IMR-90 (cell line): ENCODE measurements at regions not wholly inside any gene's neighbourhood (a gene's known extent, or its start where the extent isn't known, plus 50 kb on each side); places are given as distances from the start of the nearest gene placed in this dataset.
"Not testable (repeated sequence)": the region's sequence is repeated elsewhere in the genome, so short reads cannot be mapped to it uniquely, and the experiment has no call there.

ENCODE experiments used
- ATAC-seq: fragments of 200-7000 bp; cut with Tn5 transposase; 2 replicates; pipeline ENCODE4 v1.9.1; 2020; ENCODE audit warnings: low read depth, mild to moderate bottlenecking, moderate library complexity
- BruUV-seq: library from RNA; stranded (reverse); fragments of 400-500 nt; replicated peaks from 2 replicates; lab custom pipeline; 2021; lab: Mats Ljungman, UMichigan
- CTCF ChIA-PET: fragments of 300-600 bp; formaldehyde crosslinking; extraction: SDS; loops from one replicate; lab custom pipeline; 2021; ENCODE audit warnings: antibody characterized with exemption; lab: Yijun Ruan, JAX
- POLR2A ChIA-PET: fragments of 300-600 bp; sonication (Branson Sonifier 250); formaldehyde crosslinking; loops from one replicate; lab custom pipeline; 2022; ENCODE audit warnings: antibody characterized with exemption; ENCODE audit not compliant: unreplicated experiment; lab: Charles Lee
- DNase-seq: peaks from one replicate; pipeline ENCODE4 v3.0.0; 2013
- H2AFZ ChIP-seq: replicated peaks from 2 replicates; pipeline ENCODE3; 2013; ENCODE audit warnings: low read length, mild to moderate bottlenecking; ENCODE audit not compliant: poor library complexity
- H2AK5ac ChIP-seq: 2 replicates; pipeline ENCODE4 v1.6.1; 2013; ENCODE audit warnings: low read depth, low read length, inconsistent platforms
- H2AK9ac ChIP-seq: replicated peaks from 2 replicates; pipeline ENCODE3; 2013; ENCODE audit warnings: mild to moderate bottlenecking, low read depth, low read length, moderate library complexity; ENCODE audit not compliant: poor library complexity
- H2BK120ac ChIP-seq: 2 replicates; pipeline ENCODE4 v1.6.1; 2013; ENCODE audit warnings: low read depth, low read length, inconsistent platforms
- H2BK15ac ChIP-seq: 3 replicates; pipeline ENCODE4 v1.6.1; 2013; ENCODE audit warnings: low read depth, low read length, inconsistent platforms
- H2BK20ac ChIP-seq: 2 replicates; pipeline ENCODE4 v1.6.1; 2013; ENCODE audit warnings: low read depth, mild to moderate bottlenecking, inconsistent platforms, low read length, moderate library complexity
- H2BK5ac ChIP-seq: 2 replicates; pipeline ENCODE4 v1.6.1; 2013; ENCODE audit warnings: mild to moderate bottlenecking, low read depth, low read length, inconsistent platforms; ENCODE audit not compliant: poor library complexity, severe bottlenecking
- H3K14ac ChIP-seq: replicated peaks from 2 replicates; pipeline ENCODE4 v1.6.1; 2013; ENCODE audit warnings: low read depth, low read length, inconsistent platforms
- H3K18ac ChIP-seq: 2 replicates; pipeline ENCODE4 v1.6.1; 2013; ENCODE audit warnings: low read depth, low read length, control low read depth
- H3K23ac ChIP-seq: 2 replicates; pipeline ENCODE4 v1.6.1; 2013; ENCODE audit warnings: low read depth, low read length, inconsistent platforms
- H3K27ac ChIP-seq: 2 replicates; pipeline ENCODE4 v1.5.1; 2013; ENCODE audit warnings: mild to moderate bottlenecking, control low read depth, low read length; ENCODE audit not compliant: insufficient read depth
- H3K27me3 ChIP-seq: 2 replicates; pipeline ENCODE4 v1.6.1; 2013; ENCODE audit warnings: low read length; ENCODE audit not compliant: control insufficient read depth, insufficient read depth
- H3K36me3 ChIP-seq: 2 replicates; pipeline ENCODE4 v1.6.1; 2013; ENCODE audit warnings: low read length, mixed read lengths; ENCODE audit not compliant: control insufficient read depth, insufficient read depth
- H3K4ac ChIP-seq: 2 replicates; pipeline ENCODE4 v1.6.1; 2013; ENCODE audit warnings: low read depth, low read length, inconsistent platforms
- H3K4me1 ChIP-seq: 2 replicates; pipeline ENCODE4 v1.6.1; 2013; ENCODE audit warnings: low read length, mixed read lengths; ENCODE audit not compliant: control insufficient read depth, insufficient read depth
- H3K4me2 ChIP-seq: 2 replicates; pipeline ENCODE4 v1.6.1; 2013; ENCODE audit warnings: low read depth, mild to moderate bottlenecking, control low read depth, low read length, moderate library complexity
- H3K4me3 ChIP-seq: 2 replicates; pipeline ENCODE4 v1.5.1; 2013; ENCODE audit warnings: low read depth, mild to moderate bottlenecking, control low read depth, low read length, moderate library complexity; ENCODE audit not compliant: insufficient read depth
- H3K56ac ChIP-seq: 2 replicates; pipeline ENCODE4 v1.6.1; 2013; ENCODE audit warnings: low read length, inconsistent platforms; ENCODE audit not compliant: insufficient read depth; ENCODE audit errors: extremely low read depth
- H3K79me1 ChIP-seq, 2 experiments: 2 replicates each; pipeline ENCODE4 v1.6.1; 2013; ENCODE audit warnings: low read length in 2 of 2, inconsistent platforms in 1 of 2, low read depth in 1 of 2
- H3K9ac ChIP-seq: 2 replicates; pipeline ENCODE4 v1.6.1; 2013; ENCODE audit warnings: low read depth, low read length, control low read depth
- H3K9me1 ChIP-seq: 2 replicates; pipeline ENCODE4 v1.6.1; 2013; ENCODE audit warnings: low read length, inconsistent platforms; ENCODE audit not compliant: insufficient read depth
- H3K9me3 ChIP-seq: 2 replicates; pipeline ENCODE4 v1.6.1; 2013; ENCODE audit warnings: low read length; ENCODE audit not compliant: control insufficient read depth, insufficient read depth
- H4K20me1 ChIP-seq: 2 replicates; pipeline ENCODE4 v1.6.1; 2013; ENCODE audit warnings: low read length, inconsistent platforms; ENCODE audit not compliant: insufficient read depth
- H4K5ac ChIP-seq: 2 replicates; pipeline ENCODE4 v1.6.1; 2013; ENCODE audit warnings: mild to moderate bottlenecking, low read depth, low read length, control low read depth
- H4K8ac ChIP-seq, 2 experiments: 2 replicates each; pipeline ENCODE4 v1.6.1; 2013; ENCODE audit warnings: low read depth in 2 of 2, low read length in 2 of 2, control low read depth in 1 of 2, inconsistent platforms in 1 of 2
- H4K91ac ChIP-seq: 2 replicates; pipeline ENCODE4 v1.6.1; 2013; ENCODE audit warnings: low read depth, low read length, inconsistent platforms; ENCODE audit not compliant: insufficient read depth
- WGBS, 2 experiments: methylation state at CpG; one replicate each; pipeline versions ENCODE4 v1.1.5 to v1.1.7; 2013; ENCODE audit warnings: missing lambda C conversion rate in 2 of 2; ENCODE audit not compliant: insufficient read length in 1 of 2; ENCODE audit errors: extremely low coverage in 2 of 2; 5-methylcytosine and 5-hydroxymethylcytosine counted together
- dilution Hi-C: fragments of 300-500 bp; cut with HindIII; formaldehyde crosslinking; loops from one replicate; pipeline ENCODE4 v1.14.3; 2018; ENCODE audit warnings: low sequenced_read_pairs; ENCODE audit not compliant: unreplicated experiment
- in situ Hi-C: fragments of 300-500 bp; cut with MboI; formaldehyde crosslinking; loops from 3 replicates; pipeline ENCODE4 v1.14.3; 2019; ENCODE audit warnings: low sequenced_read_pairs, inconsistent platforms, mixed read lengths
- intact Hi-C: fragments of 100-400 bp; cut with micrococcal nuclease; formaldehyde crosslinking; loops from 2 replicates; pipeline ENCODE4 v1.10.0; 2022

- H2BK20ac ChIP-seq, H3K4ac ChIP-seq, H3K4me1 ChIP-seq, H2BK5ac ChIP-seq, intact Hi-C loops, H4K20me1 ChIP-seq, H3K9me1 ChIP-seq, CTCF ChIA-PET, H2BK120ac ChIP-seq, ATAC-seq, H4K8ac ChIP-seq, H3K4me2 ChIP-seq, BruUV-seq, in situ Hi-C loops, H3K23ac ChIP-seq, H3K18ac ChIP-seq, H2AFZ ChIP-seq, dilution Hi-C loops, H4K5ac ChIP-seq, H3K27me3 ChIP-seq, H3K4me3 ChIP-seq, H3K9ac ChIP-seq, H3K36me3 ChIP-seq, H2AK5ac ChIP-seq, H3K9me3 ChIP-seq, H2AK9ac ChIP-seq, H3K79me1 ChIP-seq, H2BK15ac ChIP-seq, H3K27ac ChIP-seq, H3K14ac ChIP-seq, DNase-seq, H4K91ac ChIP-seq, H3K56ac ChIP-seq, POLR2A ChIA-PET: not testable (repeated sequence)
- WGBS, 2 experiments = 66% methylated on average over 6 of the region's 12 CpGs; no CpG with 5 or more reads in 1 of the 2 experiments
Observed at GRCh38 chr17:27045039-27045438, 248.9 kb upstream of the WSB1 start.
